Thyroid gland (tissue), 4 donors: ENCODE measurements at regions not wholly inside any gene's neighbourhood (a gene's known extent, or its start where the extent isn't known, plus 50 kb on each side); places are given as distances from the start of the nearest gene placed in this dataset.

Experiments
- POLR2A ChIP-seq, 2 donors: fragments of 450-650 bp; IDR thresholded peaks; one replicate each; pipeline ENCODE4 v1.6.1; 2017; ENCODE audit warnings: antibody characterized with exemption in 2 of 2, mild to moderate bottlenecking in 2 of 2, moderate library complexity in 1 of 2
- TF ChIP-seq, protein P1 (sequence below), 6 experiments: fragments of 200-600 bp in 3 of 6; fragments of 450-650 bp in 3 of 6; sonication (generic) in 3 of 6; IDR thresholded peaks; one replicate each; pipeline ENCODE4 v1.5.1; 2016 to 2019; ENCODE audit warnings: antibody characterized with exemption in 6 of 6, mild to moderate bottlenecking in 2 of 6, inconsistent platforms in 1 of 6, moderate library complexity in 1 of 6

DNA sequence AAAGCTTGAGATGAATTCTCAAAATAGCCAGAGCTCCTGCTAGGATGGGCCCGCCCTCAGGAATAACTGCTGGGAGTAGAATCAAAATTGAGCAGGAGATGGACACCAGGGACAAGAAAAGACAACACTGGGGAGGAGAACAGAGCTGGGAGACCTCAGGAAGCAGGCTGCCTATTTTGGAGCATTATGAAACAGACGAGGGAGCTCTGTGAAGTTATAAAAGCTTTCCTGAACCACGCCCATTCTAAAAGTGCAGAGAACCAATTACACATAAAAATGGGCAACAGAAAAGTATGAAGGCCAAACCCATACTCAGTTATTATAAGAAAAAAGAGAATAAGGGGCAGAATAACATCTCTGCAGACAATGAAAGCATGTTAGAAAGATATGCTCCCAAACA, 213.9 kb upstream of the TRPC7 start:
- no peak for TF ChIP-seq POLR2A (IDR thresholded peaks at IDR 0.05)
- TF ChIP-seq, protein P1, sequence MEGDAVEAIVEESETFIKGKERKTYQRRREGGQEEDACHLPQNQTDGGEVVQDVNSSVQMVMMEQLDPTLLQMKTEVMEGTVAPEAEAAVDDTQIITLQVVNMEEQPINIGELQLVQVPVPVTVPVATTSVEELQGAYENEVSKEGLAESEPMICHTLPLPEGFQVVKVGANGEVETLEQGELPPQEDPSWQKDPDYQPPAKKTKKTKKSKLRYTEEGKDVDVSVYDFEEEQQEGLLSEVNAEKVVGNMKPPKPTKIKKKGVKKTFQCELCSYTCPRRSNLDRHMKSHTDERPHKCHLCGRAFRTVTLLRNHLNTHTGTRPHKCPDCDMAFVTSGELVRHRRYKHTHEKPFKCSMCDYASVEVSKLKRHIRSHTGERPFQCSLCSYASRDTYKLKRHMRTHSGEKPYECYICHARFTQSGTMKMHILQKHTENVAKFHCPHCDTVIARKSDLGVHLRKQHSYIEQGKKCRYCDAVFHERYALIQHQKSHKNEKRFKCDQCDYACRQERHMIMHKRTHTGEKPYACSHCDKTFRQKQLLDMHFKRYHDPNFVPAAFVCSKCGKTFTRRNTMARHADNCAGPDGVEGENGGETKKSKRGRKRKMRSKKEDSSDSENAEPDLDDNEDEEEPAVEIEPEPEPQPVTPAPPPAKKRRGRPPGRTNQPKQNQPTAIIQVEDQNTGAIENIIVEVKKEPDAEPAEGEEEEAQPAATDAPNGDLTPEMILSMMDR (IDR thresholded peaks at IDR 0.05): no peak
